Muscle layer of duodenum (tissue), 2 donors: ENCODE measurements at regions not wholly inside any gene's neighbourhood (a gene's known extent, or its start where the extent isn't known, plus 50 kb on each side); places are given as distances from the start of the nearest gene placed in this dataset.

Experiments
- H3K27ac ChIP-seq: one replicate; pipeline ENCODE4 v1.7.0; 2013; ENCODE audit warnings: mild to moderate bottlenecking, low read length
- H3K27me3 ChIP-seq: one replicate; pipeline ENCODE4 v1.7.0; 2013; ENCODE audit warnings: low read depth, mild to moderate bottlenecking, control low read depth, low read length
- H3K36me3 ChIP-seq, 2 donors: one replicate each; pipeline ENCODE4 v1.7.0; 2013; ENCODE audit warnings: low read length in 2 of 2, control low read depth in 1 of 2, mild to moderate bottlenecking in 1 of 2; ENCODE audit not compliant: insufficient read depth in 2 of 2, control insufficient read depth in 1 of 2
- H3K4me1 ChIP-seq, 2 donors: one replicate each; pipeline ENCODE4 v1.7.0; 2013; ENCODE audit warnings: low read length in 2 of 2, mild to moderate bottlenecking in 2 of 2, control low read depth in 1 of 2, moderate library complexity in 1 of 2; ENCODE audit not compliant: insufficient read depth in 2 of 2, control insufficient read depth in 1 of 2
- H3K4me3 ChIP-seq, 2 donors: one replicate each; pipeline ENCODE4 v1.7.0; 2013; ENCODE audit warnings: low read length in 2 of 2, low read depth in 1 of 2, mild to moderate bottlenecking in 1 of 2
- H3K9me3 ChIP-seq, 2 donors: one replicate each; pipeline ENCODE4 v1.7.0; 2013; ENCODE audit warnings: low read length in 2 of 2, control low read depth in 1 of 2, mild to moderate bottlenecking in 1 of 2; ENCODE audit not compliant: control insufficient read depth in 1 of 2
- donor health status: healthy.

GRCh38 chr14:48991141-48991540 is 595.0 kb downstream of the RPS29 start:
- H3K4me3 ChIP-seq, result no peak overlapping the region
- no peaks in the 10 kb centered on the region for H3K36me3 ChIP-seq
- no peak overlapping the region for H3K27ac ChIP-seq
- H3K9me3 ChIP-seq, result no peaks in the 10 kb centered on the region
- H3K4me1 ChIP-seq, result no peaks in the 10 kb centered on the region
- H3K27me3 ChIP-seq, result no peaks in the 10 kb centered on the region

GRCh38 chr14:48983351-48983888 is 602.8 kb downstream of the RPS29 start:
- Histone ChIP-seq H3K4me3 (no peak overlapping the region), H3K36me3 (no peaks in the 10 kb centered on the region), H3K27ac (no peak overlapping the region), H3K9me3 (no peaks in the 10 kb centered on the region), H3K27me3 (no peaks in the 10 kb centered on the region), H3K4me1 (no peaks in the 10 kb centered on the region)

GRCh38 chr14:48974994-48975393 is 611.2 kb downstream of the RPS29 start:
- H3K4me1 ChIP-seq, result no peaks in the 10 kb centered on the region
- no peak overlapping the region for H3K27ac ChIP-seq
- no peaks in the 10 kb centered on the region for H3K9me3 ChIP-seq
- H3K36me3 ChIP-seq, result no peaks in the 10 kb centered on the region
- no peaks in the 10 kb centered on the region for H3K27me3 ChIP-seq
- H3K4me3 ChIP-seq, result no peak overlapping the region

GRCh38 chr14:48973151-48973550 is 613.0 kb downstream of the RPS29 start:
- no peaks in the 10 kb centered on the region for H3K36me3 ChIP-seq
- no peaks in the 10 kb centered on the region for H3K9me3 ChIP-seq
- no peaks in the 10 kb centered on the region for H3K27me3 ChIP-seq
- no peaks in the 10 kb centered on the region for H3K4me1 ChIP-seq
- H3K4me3 ChIP-seq, result no peak overlapping the region
- H3K27ac ChIP-seq, result no peak overlapping the region

- Histone ChIP-seq H3K27ac (no peak overlapping the region), H3K27me3 (no peaks in the 10 kb centered on the region), H3K4me1 (no peaks in the 10 kb centered on the region), H3K36me3 (no peaks in the 10 kb centered on the region), H3K4me3 (no peak overlapping the region), H3K9me3 (no peaks in the 10 kb centered on the region)
Measured at GRCh38 chr14:48970943-48971342, 615.2 kb downstream of the RPS29 start.

GRCh38 chr14:48967419-48967818 is 618.8 kb downstream of the RPS29 start:
- H3K27ac ChIP-seq, result no peak overlapping the region
- no peaks in the 10 kb centered on the region for H3K36me3 ChIP-seq
- H3K27me3 ChIP-seq, result no peaks in the 10 kb centered on the region
- H3K4me3 ChIP-seq, result no peak overlapping the region
- no peaks in the 10 kb centered on the region for H3K4me1 ChIP-seq
- H3K9me3 ChIP-seq, result no peaks in the 10 kb centered on the region

GRCh38 chr14:48963231-48963790 is 622.9 kb downstream of the RPS29 start:
- no peaks in the 10 kb centered on the region for H3K27me3 ChIP-seq
- no peak overlapping the region for H3K27ac ChIP-seq
- H3K36me3 ChIP-seq, result no peaks in the 10 kb centered on the region
- H3K4me1 ChIP-seq, result no peaks in the 10 kb centered on the region
- no peak overlapping the region for H3K4me3 ChIP-seq
- H3K9me3 ChIP-seq, result no peaks in the 10 kb centered on the region

- H3K36me3 ChIP-seq, result no peaks in the 10 kb centered on the region
- H3K9me3 ChIP-seq, result no peaks in the 10 kb centered on the region
- no peak overlapping the region for H3K27ac ChIP-seq
- no peaks in the 10 kb centered on the region for H3K27me3 ChIP-seq
- no peak overlapping the region for H3K4me3 ChIP-seq
- no peaks in the 10 kb centered on the region for H3K4me1 ChIP-seq
Measured at GRCh38 chr14:48957486-48957885, 628.7 kb downstream of the RPS29 start.

GRCh38 chr14:48955857-48956256 is 630.3 kb downstream of the RPS29 start:
- no peaks in the 10 kb centered on the region for H3K9me3 ChIP-seq
- no peaks in the 10 kb centered on the region for H3K36me3 ChIP-seq
- no peak overlapping the region for H3K27ac ChIP-seq
- H3K4me3 ChIP-seq, result no peak overlapping the region
- no peaks in the 10 kb centered on the region for H3K27me3 ChIP-seq
- H3K4me1 ChIP-seq, result no peaks in the 10 kb centered on the region

GRCh38 chr14:48954446-48954845 is 631.7 kb downstream of the RPS29 start:
- Histone ChIP-seq H3K27me3 (no peaks in the 10 kb centered on the region), H3K27ac (no peak overlapping the region), H3K36me3 (no peaks in the 10 kb centered on the region), H3K4me1 (no peaks in the 10 kb centered on the region), H3K9me3 (no peaks in the 10 kb centered on the region), H3K4me3 (no peak overlapping the region)

- Histone ChIP-seq H3K27ac (no peak overlapping the region), H3K4me3 (no peak overlapping the region), H3K27me3 (no peaks in the 10 kb centered on the region), H3K9me3 (no peaks in the 10 kb centered on the region), H3K36me3 (no peaks in the 10 kb centered on the region), H3K4me1 (no peaks in the 10 kb centered on the region)
Measured at GRCh38 chr14:48944809-48945208, 641.4 kb downstream of the RPS29 start.

- Histone ChIP-seq H3K4me3 (no peak overlapping the region), H3K27ac (no peak overlapping the region), H3K9me3 (no peaks in the 10 kb centered on the region), H3K4me1 (no peaks in the 10 kb centered on the region), H3K36me3 (no peaks in the 10 kb centered on the region), H3K27me3 (no peaks in the 10 kb centered on the region)
Measured at GRCh38 chr14:48943913-48944312, 642.3 kb downstream of the RPS29 start.
